H1 (cell line): ENCODE measurements at regions not wholly inside any gene's neighbourhood (a gene's known extent, or its start where the extent isn't known, plus 50 kb on each side); places are given as distances from the start of the nearest gene placed in this dataset.

Source experiments
- CTCF ChIA-PET: fragments of 300-600 bp; sonication (Branson Sonifier 250); formaldehyde crosslinking; loops from one replicate; lab custom pipeline; 2021; ENCODE audit not compliant: partially characterized antibody; lab: Charles Lee
- POLR2A ChIA-PET: fragments of 300-600 bp; sonication (Branson Sonifier 250); formaldehyde crosslinking; loops from one replicate; lab custom pipeline; 2021; ENCODE audit warnings: inconsistent platforms; ENCODE audit not compliant: partially characterized antibody; lab: Charles Lee
- DNase-seq, 2 experiments: peaks; one replicate each; pipeline versions ENCODE4 v3.0.0 to v3.0.0-alpha.2; 2010 to 2022; ENCODE audit warnings: low spot score in 2 of 2, low read depth in 1 of 2, mixed read lengths in 1 of 2
- FAIRE-seq: peaks from 2 replicates; lab custom pipeline; 2011; peaks lifted over from hg19 to GRCh38; lab: Jason Lieb, UNC
- H2AFZ ChIP-seq: 2 replicates; pipeline ENCODE4 v1.8.1; 2012; ENCODE audit warnings: low read length, inconsistent platforms
- H2AK5ac ChIP-seq: 2 replicates; pipeline ENCODE4 v1.6.1; 2013; ENCODE audit warnings: low read depth, low read length
- H2BK120ac ChIP-seq: replicated peaks from 2 replicates; pipeline ENCODE3; 2013; ENCODE audit warnings: low read depth, low read length, inconsistent platforms
- H2BK12ac ChIP-seq: 2 replicates; pipeline ENCODE4 v1.6.1; 2013; ENCODE audit warnings: low read depth, low read length
- H2BK15ac ChIP-seq: 2 replicates; pipeline ENCODE4 v1.6.1; 2013; ENCODE audit warnings: low read length
- H2BK20ac ChIP-seq: 2 replicates; pipeline ENCODE4 v1.6.1; 2013; ENCODE audit warnings: low read length
- H2BK5ac ChIP-seq: 2 replicates; pipeline ENCODE4 v1.6.1; 2013; ENCODE audit warnings: low read depth, low read length
- H3K14ac ChIP-seq: 2 replicates; pipeline ENCODE4 v1.6.1; 2013; ENCODE audit warnings: inconsistent platforms; ENCODE audit not compliant: insufficient read length
- H3K18ac ChIP-seq: 2 replicates; pipeline ENCODE4 v1.6.1; 2013; ENCODE audit warnings: low read length; ENCODE audit errors: extremely low read depth
- H3K23ac ChIP-seq: 2 replicates; pipeline ENCODE4 v1.6.1; 2013; ENCODE audit warnings: inconsistent platforms; ENCODE audit not compliant: insufficient read length
- H3K23me2 ChIP-seq: 2 replicates; pipeline ENCODE4 v1.6.1; 2013; ENCODE audit warnings: low read depth, low read length
- H3K27ac ChIP-seq: 2 replicates; pipeline ENCODE4 v1.6.1; 2011; ENCODE audit warnings: low read depth, low read length, inconsistent platforms
- H3K27me3 ChIP-seq, 4 experiments: replicated peaks in 1 of 4; 1 replicate in 1 of 4; 2 replicates in 3 of 4; pipeline versions ENCODE4 v1.6.1 to v1.8.1; 2011 to 2013; ENCODE audit warnings: low read length in 3 of 4, mild to moderate bottlenecking in 3 of 4, inconsistent platforms in 2 of 4, mixed read lengths in 2 of 4, moderate library complexity in 1 of 4; ENCODE audit not compliant: control insufficient read depth in 3 of 4, insufficient read depth in 3 of 4; ENCODE audit errors: extremely low read depth in 1 of 4
- H3K36me3 ChIP-seq, 4 experiments: 2 replicates each; pipeline versions ENCODE4 v1.6.1 to v1.8.1; 2011 to 2013; ENCODE audit warnings: mild to moderate bottlenecking in 4 of 4, low read length in 3 of 4, moderate library complexity in 2 of 4, control low read depth in 1 of 4, inconsistent platforms in 1 of 4; ENCODE audit not compliant: insufficient read depth in 4 of 4, control insufficient read depth in 2 of 4
- H3K4ac ChIP-seq: replicated peaks from 2 replicates; pipeline ENCODE3; 2013; ENCODE audit warnings: low read length, low read depth, mixed read lengths, inconsistent platforms; ENCODE audit not compliant: insufficient read length
- H3K4me1 ChIP-seq, 4 experiments: replicated peaks in 1 of 4; 1 replicate in 1 of 4; 2 replicates in 3 of 4; pipeline versions ENCODE4 v1.6.1 to v1.8.1; 2011 to 2013; ENCODE audit warnings: low read length in 3 of 4, inconsistent platforms in 2 of 4, mixed read lengths in 1 of 4; ENCODE audit not compliant: insufficient read depth in 4 of 4, control insufficient read depth in 3 of 4
- H3K4me2 ChIP-seq, 2 experiments: 2 replicates each; pipeline versions ENCODE4 v1.6.1 to v1.8.1; 2011 to 2013; ENCODE audit warnings: low read depth in 2 of 2, low read length in 2 of 2, control low read depth in 1 of 2, inconsistent platforms in 1 of 2, mild to moderate bottlenecking in 1 of 2; ENCODE audit not compliant: insufficient read depth in 1 of 2
- H3K4me3 ChIP-seq, 4 experiments: fragments of 200-600, 300-600 bp in 1 of 4; sonication (generic), shearing (Covaris generic), sonication (Bioruptor Twin) in 1 of 4; 2 replicates each; pipeline versions ENCODE4 v1.5.1 to v1.8.1; 2011 to 2016; ENCODE audit warnings: low read length in 4 of 4, low read depth in 3 of 4, control low read depth in 2 of 4, inconsistent platforms in 2 of 4, mild to moderate bottlenecking in 2 of 4, mixed read lengths in 1 of 4, moderate library complexity in 1 of 4; ENCODE audit not compliant: insufficient read depth in 2 of 4; ENCODE audit errors: extremely low read depth in 1 of 4
- H3K56ac ChIP-seq: replicated peaks from 2 replicates; pipeline ENCODE3; 2013; ENCODE audit warnings: low read depth, mild to moderate bottlenecking, mixed read lengths, low read length, inconsistent platforms; ENCODE audit not compliant: insufficient read length
- H3K79me1 ChIP-seq: 2 replicates; pipeline ENCODE4 v1.6.1; 2013; ENCODE audit warnings: low read depth, low read length, control low read depth
- H3K79me2 ChIP-seq, 2 experiments: 2 replicates each; pipeline versions ENCODE4 v1.6.1 to v1.8.1; 2012 to 2013; ENCODE audit warnings: low read length in 2 of 2, mild to moderate bottlenecking in 2 of 2, inconsistent platforms in 1 of 2; ENCODE audit not compliant: insufficient read depth in 2 of 2, control insufficient read depth in 1 of 2
- H3K9ac ChIP-seq, 4 experiments: replicated peaks in 1 of 4; 1 replicate in 1 of 4; 2 replicates in 3 of 4; pipeline versions ENCODE4 v1.6.1 to v1.8.1; 2011 to 2013; ENCODE audit warnings: low read depth in 3 of 4, low read length in 3 of 4, control low read depth in 2 of 4, mild to moderate bottlenecking in 2 of 4, moderate library complexity in 2 of 4, inconsistent platforms in 1 of 4; ENCODE audit errors: extremely low read depth in 1 of 4
- H3K9me3 ChIP-seq, 2 experiments: 2 replicates each; pipeline versions ENCODE4 v1.6.1 to v1.8.1; 2012 to 2013; ENCODE audit warnings: mild to moderate bottlenecking in 2 of 2, moderate library complexity in 2 of 2, control low read depth in 1 of 2, inconsistent platforms in 1 of 2, low read depth in 1 of 2, low read length in 1 of 2, mixed read lengths in 1 of 2; ENCODE audit not compliant: insufficient read depth in 2 of 2
- H4K20me1 ChIP-seq, 2 experiments: replicated peaks in 1 of 2; 2 replicates each; pipeline versions ENCODE3 to v1.8.1; 2011 to 2013; ENCODE audit warnings: inconsistent platforms in 2 of 2, low read length in 2 of 2, mild to moderate bottlenecking in 1 of 2; ENCODE audit not compliant: insufficient read depth in 2 of 2, control insufficient read depth in 1 of 2
- H4K5ac ChIP-seq: 2 replicates; pipeline ENCODE4 v1.6.1; 2013; ENCODE audit warnings: low read length, low read depth, mixed read lengths, inconsistent platforms; ENCODE audit not compliant: insufficient read length
- H4K8ac ChIP-seq: 2 replicates; pipeline ENCODE4 v1.8.0; 2013; ENCODE audit warnings: mild to moderate bottlenecking, moderate library complexity, low read length, inconsistent platforms; ENCODE audit not compliant: insufficient read depth; ENCODE audit errors: extremely low read depth
- H4K91ac ChIP-seq: replicated peaks from 2 replicates; pipeline ENCODE3; 2013; ENCODE audit warnings: low read length, mixed read lengths, inconsistent platforms; ENCODE audit not compliant: insufficient read length
- GTF2F1 ChIP-seq: IDR thresholded peaks from 2 replicates; pipeline ENCODE4 v1.6.1; 2012; ENCODE audit warnings: low read depth, low read length, improper control_type of control experiment, borderline replicate concordance
- HDAC6 ChIP-seq: IDR thresholded peaks from one replicate; pipeline ENCODE4 v1.7.1; 2012; ENCODE audit warnings: low read depth, mild to moderate bottlenecking, inconsistent platforms, low read length, moderate library complexity
- KDM1A ChIP-seq: fragments of 200-600, 300-600 bp; sonication (generic); IDR thresholded peaks from 2 replicates; pipeline ENCODE4 v1.7.1; 2016; ENCODE audit warnings: mild to moderate bottlenecking, low read length, borderline replicate concordance
- NRF1 ChIP-seq: IDR thresholded peaks from 2 replicates; pipeline ENCODE4 v1.6.1; 2011; ENCODE audit warnings: mild to moderate bottlenecking, low read depth, low read length, improper control_type of control experiment
- PHF8 ChIP-seq: fragments of 200-600 bp; sonication (generic); conservative IDR thresholded peaks from 2 replicates; pipeline ENCODE4 v1.7.1; 2012; ENCODE audit warnings: low read depth, mild to moderate bottlenecking, inconsistent platforms, low read length, moderate library complexity
- RAD21 ChIP-seq, 2 experiments: IDR thresholded peaks in 1 of 2; conservative IDR thresholded peaks in 1 of 2; 2 replicates each; pipeline ENCODE4 v1.6.1; 2011; ENCODE audit warnings: low read depth in 2 of 2, low read length in 2 of 2, improper control_type of control experiment in 1 of 2, inconsistent platforms in 1 of 2, mild to moderate bottlenecking in 1 of 2, moderate library complexity in 1 of 2
- RNF2 ChIP-seq: fragments of 200-900, 300-1000 bp; sonication (generic); IDR thresholded peaks from 2 replicates; pipeline ENCODE4 v1.7.1; 2016; ENCODE audit warnings: borderline replicate concordance, low read depth, mild to moderate bottlenecking, antibody characterized with exemption, low read length; ENCODE audit not compliant: poor library complexity, severe bottlenecking; ENCODE audit errors: missing control alignments
- WGBS, 2 experiments: shearing (Covaris generic) in 1 of 2; methylation state at CpG; one replicate each; pipeline versions ENCODE4 v1.1.6 to v1.1.7; 2013 to 2015; ENCODE audit warnings: low lambda C conversion rate in 2 of 2, mixed read lengths in 2 of 2, inconsistent platforms in 1 of 2, low coverage in 1 of 2, missing lambda C conversion rate in 1 of 2; ENCODE audit not compliant: insufficient replicate concordance in 2 of 2, insufficient coverage in 1 of 2, insufficient read length in 1 of 2; ENCODE audit errors: extremely low coverage in 1 of 2, missing lambda C conversion rate in 1 of 2; 5-methylcytosine and 5-hydroxymethylcytosine counted together

DNA sequence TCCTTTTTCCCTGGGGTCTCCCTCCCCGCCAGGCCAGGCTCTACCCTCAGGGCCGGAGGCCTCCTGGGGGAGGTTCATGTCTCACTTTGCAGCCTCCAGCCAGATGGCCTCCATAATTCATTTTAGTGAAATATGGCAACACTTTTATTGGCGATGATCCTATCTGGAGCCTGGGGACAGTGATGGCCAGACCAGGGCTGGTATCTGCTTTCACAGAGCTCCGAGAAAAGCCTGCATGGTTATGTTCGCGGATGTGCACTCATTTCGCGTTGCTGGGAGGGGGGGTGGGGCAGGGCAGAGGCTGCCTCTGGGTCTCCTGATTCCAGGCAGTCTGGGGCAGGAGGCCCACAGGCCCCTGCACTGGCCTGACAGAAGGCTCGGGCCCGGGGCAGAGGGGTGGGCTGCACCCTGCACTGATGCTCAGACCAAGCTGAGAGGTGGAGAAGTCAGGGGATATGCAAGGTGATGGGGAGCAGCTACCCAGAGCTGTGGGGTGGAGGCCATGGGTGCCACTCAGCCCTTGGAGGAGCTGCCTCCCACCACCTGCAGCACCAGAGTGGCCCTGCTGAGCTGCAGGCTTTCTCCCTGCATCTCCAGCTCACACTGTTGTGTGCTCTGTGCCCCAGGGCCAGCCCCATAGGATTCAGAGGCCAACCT, 85.3 kb upstream of the RET start:
- H2BK120ac ChIP-seq, result no peak overlapping the region
- H3K36me3 ChIP-seq, result no peaks in the 10 kb centered on the region
- TF ChIP-seq HDAC6 (no peak), KDM1A (no peak), GTF2F1 (no peak), PHF8 (no peak), NRF1 (no peak), RAD21 (IDR thresholded peaks at IDR 0.05 in 1 of 2, conservative IDR thresholded peaks at IDR 0.05 in 1 of 2; ENCODE audit: low read depth in 2 of 2, low read length in 2 of 2) (no peak), RNF2 (no peak)
- TF ChIP-seq, all 59 proteins: peak for 0
- H3K4me2 ChIP-seq, result no peak overlapping the region
- no peak overlapping the region for H2BK20ac ChIP-seq
- H4K91ac ChIP-seq, result no peak overlapping the region
- H3K9me3 ChIP-seq, result no peaks in the 10 kb centered on the region
- no peaks in the 10 kb centered on the region for H3K4me1 ChIP-seq
- no peak overlapping the region for H2BK15ac ChIP-seq
- DNase-seq (no peak), FAIRE-seq (no peak)
- H3K27ac ChIP-seq, result no peak overlapping the region
- no peak overlapping the region for H2BK5ac ChIP-seq
- no peak overlapping the region for H3K4ac ChIP-seq
- POLR2A ChIA-PET, result no interaction called here
- H3K27me3 ChIP-seq, result no peaks in the 10 kb centered on the region
- H4K5ac ChIP-seq, result no peak overlapping the region
- no peak overlapping the region; the same call in 1 of the 2 replicates for H4K8ac ChIP-seq
- H3K4me3 ChIP-seq, result no peak overlapping the region
- H3K18ac ChIP-seq, result no peak overlapping the region
- no peaks in the 10 kb centered on the region for H3K23me2 ChIP-seq
- H3K79me1 ChIP-seq, result no peaks in the 10 kb centered on the region
- H3K79me2 ChIP-seq, result no peaks in the 10 kb centered on the region
- no peak overlapping the region for H2BK12ac ChIP-seq
- H2AFZ ChIP-seq, result no peak overlapping the region
- CTCF ChIA-PET, result interaction anchor here (0.9 kb wide), 1 partner anchor 16 kb away, joined by 3 read pairs; no protein-coding TSS in a partner anchor
- 88% methylated on average over 6 of the region's 10 CpGs; no CpG with 5 or more reads in 1 of the 2 experiments for WGBS, 2 experiments
- H3K23ac ChIP-seq, result no peak overlapping the region
- no peaks in the 10 kb centered on the region for H4K20me1 ChIP-seq
- no peak overlapping the region for H3K14ac ChIP-seq
- H3K9ac ChIP-seq, result no peak overlapping the region
- H2AK5ac ChIP-seq, result no peak overlapping the region
- H3K56ac ChIP-seq, result no peak overlapping the region
